ENCODE measurements at regions not wholly inside any gene's neighbourhood (a gene's known extent, or its start where the extent isn't known, plus 50 kb on each side); places are given as distances from the start of the nearest gene placed in this dataset.

- DNase-seq (ENCODE audit: insufficient read length, low spot score) (no peak), FAIRE-seq (no peak)
- TF ChIP-seq PAX5 (IDR thresholded peaks at IDR 0.05; ENCODE audit: insufficient read depth, low read length, severe bottlenecking) (no peak), TAF1 (IDR thresholded peaks at IDR 0.05; ENCODE audit: low read depth, low read length) (no peak), POLR2A (IDR thresholded peaks at IDR 0.05; ENCODE audit: low read depth, low read length) (no peak), POLR2AphosphoS5 (IDR thresholded peaks at IDR 0.05; ENCODE audit: low read depth, low read length) (no peak), POU2F2 (IDR thresholded peaks at IDR 0.05; ENCODE audit: low read depth, low read length) (no peak), SPI1 (IDR thresholded peaks at IDR 0.05; ENCODE audit: low read depth, low read length) (no peak)
These were observed 120.1 kb upstream of the NMNAT3 start for GRCh38 chr3:139797724-139798343.

DNA sequence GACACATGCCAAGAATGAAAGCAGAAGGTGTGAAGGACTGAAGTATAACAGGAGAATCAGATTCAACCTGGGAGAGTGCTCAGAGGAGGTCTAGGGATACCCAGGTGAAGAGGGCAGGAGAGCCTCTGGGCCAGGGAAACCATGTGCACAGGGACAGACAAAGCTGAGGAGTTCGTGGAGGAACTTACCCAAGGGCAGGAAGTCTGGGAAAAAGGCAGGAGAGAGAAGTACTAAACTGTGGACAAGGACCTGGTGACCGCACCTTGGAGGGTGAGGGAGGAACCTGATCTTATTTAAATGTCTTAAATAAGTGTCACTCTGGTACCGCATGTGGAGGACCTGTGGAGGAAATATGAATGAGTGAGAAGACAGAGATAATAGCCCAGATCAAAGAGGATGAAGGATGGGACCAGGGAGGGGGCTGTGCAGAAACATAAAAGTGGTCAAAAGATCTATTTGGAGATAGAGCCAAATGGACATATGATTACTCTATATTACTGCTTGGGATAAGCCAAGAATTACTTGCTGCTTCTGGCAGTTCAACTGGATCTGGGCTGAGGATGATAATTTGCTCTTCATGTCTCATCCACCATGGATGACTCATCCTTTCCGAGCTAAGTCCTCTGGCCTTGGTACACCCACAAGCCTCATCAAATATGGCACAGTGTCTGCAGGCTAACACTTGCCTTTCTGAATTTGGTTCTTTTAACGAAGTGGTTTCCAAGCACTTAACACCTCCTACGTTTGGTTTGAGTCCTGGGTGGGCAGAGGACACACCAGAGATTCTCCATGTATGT, 116.9 kb upstream of the NMNAT3 start:
- FAIRE-seq (no peak), DNase-seq (ENCODE audit: insufficient read length, low spot score) (no peak)
- TF ChIP-seq TAF1 (IDR thresholded peaks at IDR 0.05; ENCODE audit: low read depth, low read length): no peak
- TF ChIP-seq POU2F2 (IDR thresholded peaks at IDR 0.05; ENCODE audit: low read depth, low read length): no peak
- TF ChIP-seq PAX5 (IDR thresholded peaks at IDR 0.05; ENCODE audit: insufficient read depth, low read length, severe bottlenecking): no peak
- TF ChIP-seq POLR2AphosphoS5 (IDR thresholded peaks at IDR 0.05; ENCODE audit: low read depth, low read length): no peak
- TF ChIP-seq SPI1 (IDR thresholded peaks at IDR 0.05; ENCODE audit: low read depth, low read length): no peak
- TF ChIP-seq POLR2A (IDR thresholded peaks at IDR 0.05; ENCODE audit: low read depth, low read length): no peak

GRCh38 chr3:139793408-139793807, 115.6 kb upstream of the NMNAT3 start:
- TF ChIP-seq SPI1 (IDR thresholded peaks at IDR 0.05; ENCODE audit: low read depth, low read length) (no peak), TAF1 (IDR thresholded peaks at IDR 0.05; ENCODE audit: low read depth, low read length) (no peak), PAX5 (IDR thresholded peaks at IDR 0.05; ENCODE audit: insufficient read depth, low read length, severe bottlenecking) (no peak), POU2F2 (IDR thresholded peaks at IDR 0.05; ENCODE audit: low read depth, low read length) (no peak), POLR2A (IDR thresholded peaks at IDR 0.05; ENCODE audit: low read depth, low read length) (no peak), POLR2AphosphoS5 (IDR thresholded peaks at IDR 0.05; ENCODE audit: low read depth, low read length) (no peak)
- DNase-seq (ENCODE audit: insufficient read length, low spot score) (no peak), FAIRE-seq (no peak)

DNA sequence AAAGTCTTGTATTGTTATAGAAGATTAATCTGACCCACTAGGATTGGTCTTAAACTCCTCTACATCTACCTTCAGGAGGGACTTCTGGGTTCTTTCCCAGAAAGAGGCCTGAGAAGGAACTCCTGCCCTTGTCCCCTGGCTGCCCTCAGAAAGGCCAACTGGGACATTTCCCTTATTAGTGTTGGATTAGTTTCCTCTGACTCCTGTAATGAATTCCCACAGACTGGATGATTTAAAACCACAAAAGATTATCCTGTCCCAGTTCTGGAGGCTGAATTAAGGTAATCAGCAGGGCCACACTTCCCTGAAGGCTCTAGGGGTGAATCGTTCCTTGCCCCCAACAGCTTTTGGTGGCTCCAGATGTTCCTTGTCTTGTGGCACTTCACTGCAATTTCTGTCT, 102.8 kb upstream of the NMNAT3 start:
- TF ChIP-seq SPI1 (IDR thresholded peaks at IDR 0.05; ENCODE audit: low read depth, low read length) (no peak), POU2F2 (IDR thresholded peaks at IDR 0.05; ENCODE audit: low read depth, low read length) (no peak), POLR2A (IDR thresholded peaks at IDR 0.05; ENCODE audit: low read depth, low read length) (no peak), POLR2AphosphoS5 (IDR thresholded peaks at IDR 0.05; ENCODE audit: low read depth, low read length) (no peak), PAX5 (IDR thresholded peaks at IDR 0.05; ENCODE audit: insufficient read depth, low read length, severe bottlenecking) (no peak), TAF1 (IDR thresholded peaks at IDR 0.05; ENCODE audit: low read depth, low read length) (no peak)
- DNase-seq (ENCODE audit: insufficient read length, low spot score): no peak
- FAIRE-seq: no peak

DNA sequence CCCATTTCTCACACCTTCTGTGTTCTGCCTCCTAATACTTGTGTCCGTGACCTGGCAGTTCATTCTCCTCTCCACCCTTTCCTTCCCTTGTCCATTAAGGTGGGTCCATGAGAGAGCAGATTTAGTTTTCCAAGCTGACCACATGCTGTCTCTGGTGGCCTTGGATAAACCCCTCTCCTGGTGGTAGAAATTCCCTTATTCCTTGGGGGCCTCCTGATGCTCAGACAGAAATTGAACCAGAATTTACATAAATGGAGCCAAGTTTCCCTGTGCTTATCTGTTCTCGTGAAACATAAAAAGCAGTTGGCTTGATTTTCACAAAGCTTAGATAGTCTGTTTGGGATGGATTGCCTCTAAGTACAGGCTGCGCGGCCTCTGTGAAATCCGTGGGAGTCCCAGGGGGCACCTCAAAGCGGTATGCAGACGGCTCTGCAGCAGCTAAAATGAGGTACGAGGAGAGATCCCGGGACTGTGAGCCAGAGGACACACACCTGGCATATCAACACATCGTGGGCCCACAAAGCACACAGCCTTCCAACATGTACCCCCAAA, 101.0 kb upstream of the NMNAT3 start:
- FAIRE-seq: no peak
- TF ChIP-seq POLR2A (IDR thresholded peaks at IDR 0.05; ENCODE audit: low read depth, low read length): no peak
- TF ChIP-seq TAF1 (IDR thresholded peaks at IDR 0.05; ENCODE audit: low read depth, low read length): no peak
- no peak for TF ChIP-seq POU2F2 (IDR thresholded peaks at IDR 0.05; ENCODE audit: low read depth, low read length)
- no peak for TF ChIP-seq POLR2AphosphoS5 (IDR thresholded peaks at IDR 0.05; ENCODE audit: low read depth, low read length)
- TF ChIP-seq SPI1 (IDR thresholded peaks at IDR 0.05; ENCODE audit: low read depth, low read length): no peak
- no peak for TF ChIP-seq PAX5 (IDR thresholded peaks at IDR 0.05; ENCODE audit: insufficient read depth, low read length, severe bottlenecking)

GRCh38 chr3:139774560-139775302, 97.0 kb upstream of the NMNAT3 start:
- FAIRE-seq (no peak), DNase-seq (ENCODE audit: insufficient read length, low spot score) (no peak)
- TF ChIP-seq SPI1 (IDR thresholded peaks at IDR 0.05; ENCODE audit: low read depth, low read length): no peak
- TF ChIP-seq TAF1 (IDR thresholded peaks at IDR 0.05; ENCODE audit: low read depth, low read length): no peak
- TF ChIP-seq POLR2A (IDR thresholded peaks at IDR 0.05; ENCODE audit: low read depth, low read length): no peak
- TF ChIP-seq POLR2AphosphoS5 (IDR thresholded peaks at IDR 0.05; ENCODE audit: low read depth, low read length): no peak
- no peak for TF ChIP-seq POU2F2 (IDR thresholded peaks at IDR 0.05; ENCODE audit: low read depth, low read length)
- TF ChIP-seq PAX5 (IDR thresholded peaks at IDR 0.05; ENCODE audit: insufficient read depth, low read length, severe bottlenecking): no peak

More for the DNA sequence above, 101.0 kb upstream of the NMNAT3 start:
- no peak for DNase-seq (ENCODE audit: insufficient read length, low spot score)

- TF ChIP-seq POLR2AphosphoS5 (IDR thresholded peaks at IDR 0.05; ENCODE audit: low read depth, low read length) (no peak), POLR2A (IDR thresholded peaks at IDR 0.05; ENCODE audit: low read depth, low read length) (no peak), PAX5 (IDR thresholded peaks at IDR 0.05; ENCODE audit: insufficient read depth, low read length, severe bottlenecking) (no peak), SPI1 (IDR thresholded peaks at IDR 0.05; ENCODE audit: low read depth, low read length) (no peak), TAF1 (IDR thresholded peaks at IDR 0.05; ENCODE audit: low read depth, low read length) (no peak)
- no peak for FAIRE-seq
- DNase-seq (ENCODE audit: insufficient read length, low spot score): no peak
These were observed 95.0 kb upstream of the NMNAT3 start for GRCh38 chr3:139772539-139773500.

- no peak for FAIRE-seq
These were observed 93.6 kb upstream of the NMNAT3 start for GRCh38 chr3:139771331-139771730.

More at GRCh38 chr3:139771331-139771730, 93.6 kb upstream of the NMNAT3 start:
- DNase-seq (ENCODE audit: insufficient read length, low spot score): no peak
- TF ChIP-seq POLR2AphosphoS5 (IDR thresholded peaks at IDR 0.05; ENCODE audit: low read depth, low read length): no peak
- no peak for TF ChIP-seq SPI1 (IDR thresholded peaks at IDR 0.05; ENCODE audit: low read depth, low read length)
- no peak for TF ChIP-seq TAF1 (IDR thresholded peaks at IDR 0.05; ENCODE audit: low read depth, low read length)
- TF ChIP-seq POLR2A (IDR thresholded peaks at IDR 0.05; ENCODE audit: low read depth, low read length): no peak
- no peak for TF ChIP-seq POU2F2 (IDR thresholded peaks at IDR 0.05; ENCODE audit: low read depth, low read length)

Measured in GM12891 (cell line).